GM18861 (cell line): ENCODE measurements at regions not wholly inside any gene's neighbourhood (a gene's known extent, or its start where the extent isn't known, plus 50 kb on each side); places are given as distances from the start of the nearest gene placed in this dataset.
A peak's percentile ranks its signal among the peaks of the same experiment; 100 is the strongest.

ENCODE experiments used
- ATAC-seq: cut with Tn5 transposase; IDR thresholded peaks from one replicate; pipeline ENCODE4 v1.9.1; 2021; ENCODE audit not compliant: unreplicated experiment

- ATAC-seq = no peak
These were observed 225.5 kb upstream of the NFE2L3 start for GRCh38 chr7:25926451-25926850.

DNA sequence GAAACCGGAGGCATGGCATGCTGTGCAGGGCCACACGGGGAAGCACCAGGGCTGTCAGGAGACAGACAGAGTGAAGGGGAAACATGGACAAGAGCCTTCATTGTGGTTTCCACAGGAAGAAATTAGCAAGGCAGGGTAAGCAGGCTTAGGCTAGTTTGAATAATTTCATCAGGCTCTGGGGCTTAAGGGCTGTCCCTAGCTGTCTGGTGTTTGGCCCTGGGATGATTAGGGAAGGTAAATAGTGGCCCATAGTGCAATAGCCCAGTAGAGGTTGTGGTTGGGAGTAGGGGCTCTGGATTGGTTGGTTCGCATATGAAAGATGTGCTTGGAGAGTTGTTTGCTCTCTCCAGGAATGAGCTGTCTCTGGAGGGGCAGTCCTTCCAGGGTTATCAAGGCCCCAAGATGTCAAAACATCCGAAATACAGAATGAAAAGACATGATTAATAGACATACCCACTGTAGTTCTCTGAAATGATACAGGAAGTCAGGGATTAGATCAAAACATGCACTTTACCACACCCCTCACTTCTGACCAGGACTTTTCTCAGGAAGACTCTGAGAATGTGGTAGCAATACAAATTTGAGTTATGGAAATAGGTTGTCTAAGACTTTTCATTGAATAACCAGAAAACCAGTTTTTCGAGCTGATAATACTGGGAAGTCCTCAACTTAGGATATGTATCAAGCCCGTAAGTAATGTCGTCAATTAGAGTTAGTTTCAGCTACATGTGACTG, 224.9 kb upstream of the NFE2L3 start:
- ATAC-seq = no peak

- ATAC-seq = no peak
These were observed 224.4 kb upstream of the NFE2L3 start for GRCh38 chr7:25927626-25927978.

DNA sequence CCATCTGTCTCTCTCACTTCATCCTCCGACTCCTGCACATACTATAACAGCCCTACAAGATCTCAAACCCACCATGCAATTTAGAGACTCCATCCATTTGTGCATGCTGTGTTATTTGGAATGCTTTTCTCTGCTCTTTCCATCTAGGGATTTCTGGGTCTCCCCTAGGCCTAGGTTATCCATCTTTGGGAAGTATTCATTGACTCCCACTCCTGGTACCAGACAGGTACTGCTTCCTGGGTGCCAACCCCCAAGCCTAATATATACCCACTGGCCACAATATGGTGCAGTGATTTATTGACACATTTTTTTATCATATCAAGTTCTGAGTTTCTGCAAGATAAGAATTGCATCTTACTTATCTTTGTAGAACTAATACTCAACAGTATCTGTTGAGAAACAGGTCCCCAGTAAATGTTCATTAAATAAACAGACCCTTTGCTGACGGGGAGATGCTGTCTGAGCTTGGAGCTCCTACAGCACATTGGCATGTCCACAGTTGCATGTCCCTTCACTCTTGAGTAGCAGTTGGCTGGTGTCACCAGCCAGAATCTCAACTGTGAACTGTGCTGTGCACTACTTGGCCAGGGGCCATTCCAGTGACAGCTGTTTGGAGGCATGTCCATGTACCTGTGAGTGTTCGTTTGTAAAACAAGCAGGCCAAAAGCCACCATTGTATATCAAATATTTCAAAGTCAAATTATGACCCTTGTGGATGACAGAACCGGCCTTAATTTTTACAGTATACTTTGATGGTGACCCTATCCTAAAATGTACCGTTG, 223.3 kb upstream of the NFE2L3 start:
- ATAC-seq = no peak

GRCh38 chr7:25929448-25929847, 222.6 kb upstream of the NFE2L3 start:
- no peak for ATAC-seq

GRCh38 chr7:25930492-25931048, 221.4 kb upstream of the NFE2L3 start:
- ATAC-seq = no peak

- ATAC-seq = no peak
These were observed 220.8 kb upstream of the NFE2L3 start for GRCh38 chr7:25931156-25931555.

DNA sequence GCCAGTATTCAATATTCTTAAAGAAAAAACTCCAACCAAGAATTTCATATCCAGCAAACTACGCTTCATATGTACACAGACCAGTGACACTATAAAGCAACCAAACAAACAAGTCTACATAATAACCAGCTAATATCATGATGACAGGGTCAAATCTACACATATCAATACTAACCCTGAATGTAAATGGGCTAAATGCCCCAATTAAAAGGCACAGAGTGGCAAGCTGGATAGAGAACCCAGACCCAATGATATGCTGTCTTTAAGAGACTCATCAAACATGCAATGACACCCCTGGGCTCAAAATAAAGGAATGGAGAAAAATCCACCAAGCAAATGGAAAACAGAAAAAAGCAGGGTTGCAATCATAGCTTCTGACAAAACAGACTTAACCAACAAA, 218.1 kb upstream of the NFE2L3 start:
- no peak for ATAC-seq

DNA sequence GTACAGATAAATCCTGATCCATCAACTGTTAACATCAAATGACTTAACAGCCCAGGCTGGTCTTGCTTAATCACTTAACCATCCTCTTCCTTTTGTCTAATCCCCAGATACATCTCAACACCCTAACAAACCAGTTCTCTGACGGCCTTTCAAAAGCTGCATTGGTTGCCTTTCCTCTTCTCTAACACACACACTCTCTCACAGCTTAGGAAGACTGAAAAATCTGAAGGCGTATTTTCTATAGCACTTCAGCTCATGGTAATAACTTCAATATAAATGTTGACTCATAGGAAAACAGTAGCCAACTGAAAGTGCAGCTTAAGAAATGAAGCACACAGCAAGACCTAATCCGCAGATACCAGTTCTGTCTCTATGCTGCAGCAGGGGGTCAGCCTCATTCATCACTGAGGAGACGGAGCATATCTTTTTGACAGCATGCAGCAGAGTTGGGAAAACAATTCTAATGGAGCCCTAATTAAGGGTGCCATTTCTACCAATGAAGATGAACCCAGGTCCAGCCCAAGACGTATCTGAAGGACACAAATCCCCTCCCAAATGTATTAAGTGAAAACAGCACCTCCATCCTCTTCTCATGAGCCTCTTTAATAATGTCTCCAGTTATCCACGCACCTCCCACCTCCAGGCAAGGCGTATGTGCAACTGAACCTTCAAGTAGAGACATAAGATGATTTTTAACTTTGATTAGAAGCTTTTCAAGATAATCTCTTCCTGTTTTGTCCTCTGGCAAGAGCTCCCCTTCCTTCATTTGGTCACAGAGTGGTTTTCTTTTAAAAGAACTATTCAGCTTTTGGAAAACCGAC, 211.7 kb upstream of the NFE2L3 start:
- ATAC-seq = no peak

- no peak for ATAC-seq
These were observed 207.1 kb upstream of the NFE2L3 start for GRCh38 chr7:25944777-25945515.

DNA sequence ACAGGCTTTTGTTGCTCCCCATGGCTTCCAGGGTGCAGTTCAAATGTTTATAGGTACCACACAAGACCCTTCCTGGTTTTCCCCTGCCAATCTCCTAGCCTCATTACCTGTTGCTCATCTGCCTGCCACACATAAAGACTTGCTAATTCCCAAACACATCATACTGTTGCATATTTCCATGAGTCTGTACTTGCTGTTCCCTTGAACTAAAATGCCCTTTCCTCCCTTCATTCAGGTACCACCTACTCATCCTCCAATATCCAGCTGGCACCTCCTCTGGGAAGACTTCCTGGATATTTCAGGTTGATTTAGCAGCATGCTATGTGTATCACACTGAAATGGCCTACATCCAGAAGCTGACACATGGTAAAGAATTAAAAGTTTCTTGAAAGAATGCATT, 206.4 kb upstream of the NFE2L3 start:
- no peak for ATAC-seq

DNA sequence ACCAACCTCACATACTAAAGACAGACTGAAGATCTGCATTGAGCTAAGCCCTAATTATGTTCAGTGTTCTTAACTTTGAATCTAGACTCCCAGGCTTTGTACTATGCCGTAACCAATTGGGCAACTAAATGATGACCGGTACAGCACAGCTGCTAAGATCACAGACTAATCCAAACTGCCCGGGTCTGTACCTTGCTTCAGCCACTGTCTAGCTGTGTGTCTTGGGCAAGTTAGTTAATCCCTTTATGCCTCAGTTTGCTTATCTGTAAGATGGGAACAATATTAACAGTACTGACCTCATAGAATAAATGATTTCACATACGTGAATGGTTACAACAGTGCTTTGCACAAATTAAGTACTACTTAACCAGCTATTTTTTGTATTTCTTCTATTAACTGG, 205.8 kb upstream of the NFE2L3 start:
- no peak for ATAC-seq

DNA sequence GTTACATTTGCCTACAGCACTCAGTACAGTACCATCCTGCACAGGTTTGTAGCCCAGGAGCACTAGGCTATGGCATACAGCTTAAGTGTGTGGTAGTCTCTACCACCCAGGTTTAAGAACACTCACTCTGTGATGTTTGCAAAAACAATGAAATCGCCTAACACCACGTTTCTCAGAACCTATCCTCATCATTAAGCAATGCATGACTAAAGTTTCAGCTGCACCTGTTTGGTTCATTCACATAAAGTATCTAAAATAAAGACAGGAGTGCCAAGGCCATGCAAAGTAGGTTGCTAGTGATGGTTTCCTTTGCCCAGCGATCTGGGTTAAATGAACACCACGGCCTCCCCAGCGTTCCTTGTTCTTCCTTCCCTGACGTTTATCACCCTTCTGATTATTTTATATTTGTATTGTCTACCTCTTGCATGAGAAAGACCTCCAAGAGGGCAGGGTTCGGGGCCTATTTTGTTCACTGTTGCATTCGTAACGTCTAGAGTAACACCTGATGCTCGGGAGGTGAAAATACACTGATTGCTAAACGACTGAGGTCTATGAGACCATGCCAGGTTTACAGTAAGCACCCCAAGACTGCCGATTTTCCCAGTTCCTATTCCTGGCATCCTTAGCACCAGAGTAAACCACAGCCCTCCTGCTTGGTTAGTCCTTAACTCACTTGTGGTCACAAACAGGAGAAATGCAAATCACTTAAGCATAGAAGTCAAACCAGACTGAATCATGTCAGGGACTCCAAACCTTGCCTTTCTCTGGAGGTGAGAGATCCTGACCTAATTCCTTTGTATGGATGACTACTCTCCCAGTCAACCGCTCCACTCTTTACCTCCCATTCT, 204.1 kb upstream of the NFE2L3 start:
- peak; percentile 27 for ATAC-seq

DNA sequence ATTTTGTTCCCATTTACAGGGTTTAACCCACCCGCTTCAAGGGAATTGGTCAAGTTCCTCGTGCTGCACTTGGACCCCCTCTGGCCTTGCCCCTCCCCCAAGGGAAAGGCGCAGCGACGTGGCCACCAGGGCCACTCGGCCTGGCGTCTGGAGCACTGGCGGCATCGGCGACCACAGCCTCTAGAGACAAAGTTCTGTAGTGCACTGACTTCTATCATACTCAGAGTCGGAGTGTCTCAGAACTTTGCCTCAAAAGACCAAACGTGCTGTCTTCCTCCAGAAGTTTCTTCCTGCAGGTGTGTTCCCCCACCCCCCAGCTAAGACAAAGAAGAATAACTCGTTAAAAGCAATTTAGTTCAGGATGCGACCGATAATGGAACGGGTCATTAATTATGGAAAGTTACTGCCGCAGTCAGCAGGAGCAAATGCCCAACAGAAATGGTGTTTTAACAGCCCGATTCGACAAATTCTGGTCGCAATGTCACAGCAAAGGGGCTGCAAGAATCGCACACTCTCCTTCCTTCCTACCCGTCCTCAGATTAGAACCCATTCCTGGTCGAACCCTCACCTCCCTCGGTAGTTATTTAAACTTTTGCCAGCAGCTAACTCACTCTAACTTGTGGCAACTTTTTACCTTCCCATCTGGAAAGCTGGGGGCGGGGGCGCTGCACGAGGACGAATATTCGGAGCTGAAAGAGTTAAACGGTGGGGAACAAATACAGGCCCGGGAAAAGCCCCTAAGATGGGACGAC, 202.1 kb upstream of the NFE2L3 start:
- peak; percentile 24 for ATAC-seq

GRCh38 chr7:25950488-25951413, 201.2 kb upstream of the NFE2L3 start:
- peak; percentile 67 for ATAC-seq

DNA sequence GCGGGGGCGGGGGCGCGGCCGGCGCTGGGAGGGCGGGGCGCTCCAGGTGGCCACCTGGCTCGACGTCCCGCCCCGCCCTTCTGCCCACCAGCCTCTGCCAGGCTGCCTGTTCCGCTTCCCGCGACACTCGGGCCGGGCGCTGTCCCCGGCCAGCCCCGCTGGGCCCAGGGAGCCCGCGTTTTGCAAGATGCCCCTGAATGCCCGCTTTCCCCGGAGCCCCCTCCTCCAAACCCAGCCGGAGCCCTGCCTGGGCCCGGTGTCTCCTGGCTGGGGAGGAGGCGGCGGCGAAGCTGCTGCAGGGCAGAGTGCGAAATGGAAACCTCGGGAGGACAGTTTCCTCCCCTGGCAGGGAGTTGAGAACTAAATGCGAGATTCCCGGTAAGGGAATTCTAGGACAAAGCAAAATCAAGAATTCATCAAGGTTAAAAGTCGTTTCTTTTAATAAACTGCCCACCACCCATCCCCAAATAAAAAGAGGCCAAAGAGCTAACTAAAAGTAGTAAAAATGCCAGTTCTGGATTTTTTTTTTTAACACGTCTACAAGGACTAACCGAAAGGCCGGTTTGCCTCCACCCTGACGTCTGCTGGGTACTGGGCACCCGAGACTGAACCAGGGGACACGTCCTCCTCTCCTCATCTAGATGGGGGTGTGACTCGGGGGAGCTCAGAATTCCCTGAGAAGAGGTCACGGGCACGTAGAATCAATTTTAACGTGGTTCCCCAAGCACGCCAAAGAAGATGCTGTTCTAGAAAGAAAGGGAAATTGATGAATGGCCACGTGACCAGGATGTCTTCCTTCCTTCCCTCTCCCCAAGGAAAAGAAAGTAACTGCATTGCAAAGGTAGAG, 200.4 kb upstream of the NFE2L3 start:
- peak; percentile 37 for ATAC-seq
